Activated CD4-positive, alpha-beta T cell treated with anti-CD3 and anti-CD28 coated beads, Interleukin-2, amount 10 ng/mL, durations not matched to agents 24 days and 14 days (primary cell): ENCODE measurements at regions not wholly inside any gene's neighbourhood (a gene's known extent, or its start where the extent isn't known, plus 50 kb on each side); places are given as distances from the start of the nearest gene placed in this dataset.

Experiments
- DNase-seq: peaks from one replicate; pipeline ENCODE4 v3.0.0; 2022
- H3K27ac Mint-ChIP-seq: one replicate; pipeline ENCODE4 v1.8.0; 2022; ENCODE audit warnings: mild to moderate bottlenecking, mixed read lengths
- H3K27me3 Mint-ChIP-seq: one replicate; pipeline ENCODE4 v1.8.0; 2022; ENCODE audit warnings: mixed read lengths
- H3K36me3 Mint-ChIP-seq: one replicate; pipeline ENCODE4 v1.8.0; 2022; ENCODE audit warnings: low read depth, mild to moderate bottlenecking, mixed read lengths
- H3K4me1 Mint-ChIP-seq: one replicate; pipeline ENCODE4 v1.8.0; 2021; ENCODE audit warnings: mixed read lengths
- H3K4me3 Mint-ChIP-seq: one replicate; pipeline ENCODE4 v1.8.0; 2022; ENCODE audit warnings: mild to moderate bottlenecking, moderate library complexity, mixed read lengths
- H3K9me3 Mint-ChIP-seq: one replicate; pipeline ENCODE4 v1.8.0; 2021; ENCODE audit warnings: mixed read lengths
- intact Hi-C: fragments of 100-400 bp; cut with micrococcal nuclease; formaldehyde crosslinking; loops from one replicate; pipeline ENCODE4 v1.15.1; 2023

DNA sequence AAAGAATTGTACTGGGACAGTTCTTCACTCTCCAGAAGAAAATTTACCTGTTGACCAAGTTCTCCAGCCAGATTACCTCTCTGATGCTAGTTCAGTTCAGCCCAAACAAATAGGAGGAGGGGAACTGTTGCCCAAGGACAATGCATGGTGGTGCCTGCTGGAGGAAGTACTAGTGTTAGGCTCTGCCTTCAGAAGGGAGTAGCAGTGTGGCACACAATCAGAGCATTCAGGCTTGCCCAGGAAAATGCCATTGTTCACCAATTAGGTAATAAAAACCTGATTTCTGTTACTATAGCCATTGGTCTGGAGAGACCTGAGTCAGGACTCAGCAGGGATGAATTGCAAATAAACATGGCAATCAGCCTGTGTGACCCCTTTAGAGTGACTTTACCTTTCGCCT lies 720.8 kb upstream of the ZNF608 start:
- intact Hi-C loops: no loop called here
- Mint-ChIP-seq H3K4me3 (no peak overlapping the region), H3K36me3 (no peaks in the 10 kb centered on the region), H3K27me3 (no peaks in the 10 kb centered on the region), H3K9me3 (no peaks in the 10 kb centered on the region), H3K27ac (no peak overlapping the region), H3K4me1 (no peaks in the 10 kb centered on the region)
- no peak for DNase-seq

- H3K27ac Mint-ChIP-seq: no peak overlapping the region
- no peak overlapping the region for H3K4me3 Mint-ChIP-seq
- H3K36me3 Mint-ChIP-seq: no peaks in the 10 kb centered on the region
- no peaks in the 10 kb centered on the region for H3K27me3 Mint-ChIP-seq
- no peaks in the 10 kb centered on the region for H3K4me1 Mint-ChIP-seq
- H3K9me3 Mint-ChIP-seq: no peaks in the 10 kb centered on the region
- intact Hi-C loops: no loop called here
- DNase-seq: no peak
Observed at GRCh38 chr5:125470280-125470902, 724.0 kb upstream of the ZNF608 start.

DNA sequence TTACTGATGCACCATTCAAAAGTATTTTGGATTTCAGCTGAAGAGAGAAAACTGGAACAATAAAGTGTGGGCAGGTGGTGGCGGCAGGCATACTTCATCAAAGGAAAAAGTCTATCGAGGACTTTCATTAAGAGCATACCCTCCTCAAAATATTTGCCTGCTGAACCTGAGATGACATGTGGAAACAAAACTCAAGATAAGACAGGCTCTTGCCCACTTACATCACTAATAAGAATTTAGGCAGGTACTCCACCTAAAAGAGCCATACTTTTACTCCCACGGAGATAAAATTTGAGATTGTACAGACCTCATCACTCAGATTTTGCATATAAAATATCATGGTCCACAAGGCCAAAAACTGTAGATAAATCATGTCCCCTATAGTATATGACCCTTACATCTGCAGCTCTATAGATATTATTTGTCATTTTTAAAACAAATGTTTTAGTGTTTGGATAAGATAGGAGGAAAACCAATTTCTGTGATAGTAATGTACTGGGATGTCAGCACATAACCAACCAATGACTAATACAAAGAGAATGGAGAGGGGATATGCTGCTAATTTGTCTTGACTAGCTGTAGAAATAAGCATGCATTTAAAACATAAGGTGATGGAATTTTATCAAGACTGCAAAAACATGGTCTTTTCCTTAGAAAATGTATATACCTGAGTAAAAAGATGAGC lies 730.6 kb upstream of the ZNF608 start:
- H3K4me3 Mint-ChIP-seq: no peak overlapping the region
- H3K9me3 Mint-ChIP-seq: peaks cover 4% of the 10 kb centered on the region
- no peaks in the 10 kb centered on the region for H3K4me1 Mint-ChIP-seq
- H3K27me3 Mint-ChIP-seq: no peaks in the 10 kb centered on the region
- no peak for DNase-seq
- intact Hi-C loops: no loop called here
- no peaks in the 10 kb centered on the region for H3K36me3 Mint-ChIP-seq
- H3K27ac Mint-ChIP-seq: no peak overlapping the region

- H3K4me3 Mint-ChIP-seq: no peak overlapping the region
Observed at GRCh38 chr5:125477586-125477975, 731.1 kb upstream of the ZNF608 start.

GRCh38 chr5:125478599-125478998 lies 732.2 kb upstream of the ZNF608 start:
- Mint-ChIP-seq H3K27me3 (no peaks in the 10 kb centered on the region), H3K4me3 (no peak overlapping the region), H3K36me3 (no peaks in the 10 kb centered on the region), H3K27ac (no peak overlapping the region), H3K9me3 (peaks cover 4% of the 10 kb centered on the region), H3K4me1 (no peaks in the 10 kb centered on the region)
- intact Hi-C loops: no loop called here
- no peak for DNase-seq

More at GRCh38 chr5:125477586-125477975, 731.1 kb upstream of the ZNF608 start:
- Mint-ChIP-seq H3K36me3 (no peaks in the 10 kb centered on the region), H3K9me3 (peaks cover 4% of the 10 kb centered on the region), H3K4me1 (no peaks in the 10 kb centered on the region), H3K27ac (no peak overlapping the region), H3K27me3 (no peaks in the 10 kb centered on the region)
- intact Hi-C loops: no loop called here
- DNase-seq: no peak

DNA sequence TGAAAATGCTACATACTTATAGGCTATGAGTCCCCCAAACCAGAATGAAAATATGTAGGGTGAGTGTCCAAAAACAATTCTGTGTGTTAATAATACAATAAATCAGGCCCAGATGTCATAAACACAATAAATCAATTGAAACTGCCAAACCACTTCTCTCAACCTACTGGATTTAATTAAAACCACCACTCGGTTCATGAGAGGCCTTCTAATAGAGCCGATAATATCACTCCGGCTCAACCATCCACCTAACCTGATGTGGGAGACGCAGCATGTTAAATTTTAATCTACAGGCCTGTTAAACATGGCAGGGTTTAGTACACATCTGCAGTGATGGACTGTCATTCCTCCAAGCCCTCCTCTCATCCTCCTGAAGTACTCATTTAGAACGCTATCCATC lies 734.5 kb upstream of the ZNF608 start:
- H3K27me3 Mint-ChIP-seq: no peaks in the 10 kb centered on the region
- peaks cover 4% of the 10 kb centered on the region for H3K9me3 Mint-ChIP-seq
- H3K27ac Mint-ChIP-seq: no peak overlapping the region
- no peak for DNase-seq
- intact Hi-C loops: no loop called here
- no peaks in the 10 kb centered on the region for H3K4me1 Mint-ChIP-seq
- no peak overlapping the region for H3K4me3 Mint-ChIP-seq
- H3K36me3 Mint-ChIP-seq: no peaks in the 10 kb centered on the region

GRCh38 chr5:125481506-125482465 lies 735.3 kb upstream of the ZNF608 start:
- Mint-ChIP-seq H3K27me3 (no peaks in the 10 kb centered on the region), H3K9me3 (peaks cover 4% of the 10 kb centered on the region), H3K4me3 (no peak overlapping the region), H3K27ac (no peak overlapping the region), H3K36me3 (no peaks in the 10 kb centered on the region), H3K4me1 (no peaks in the 10 kb centered on the region)
- intact Hi-C loops: no loop called here
- no peak for DNase-seq

- Mint-ChIP-seq H3K36me3 (no peaks in the 10 kb centered on the region), H3K4me1 (no peaks in the 10 kb centered on the region), H3K9me3 (peaks cover 4% of the 10 kb centered on the region), H3K27ac (no peak overlapping the region), H3K4me3 (no peak overlapping the region), H3K27me3 (no peaks in the 10 kb centered on the region)
- intact Hi-C loops: no loop called here
- no peak for DNase-seq
Observed at GRCh38 chr5:125483609-125484008, 737.2 kb upstream of the ZNF608 start.

- H3K36me3 Mint-ChIP-seq: no peaks in the 10 kb centered on the region
- peaks cover 4% of the 10 kb centered on the region for H3K9me3 Mint-ChIP-seq
- H3K4me1 Mint-ChIP-seq: no peaks in the 10 kb centered on the region
- intact Hi-C loops: no loop called here
- no peak overlapping the region for H3K27ac Mint-ChIP-seq
- H3K27me3 Mint-ChIP-seq: no peaks in the 10 kb centered on the region
- DNase-seq: no peak
- H3K4me3 Mint-ChIP-seq: no peak overlapping the region
Observed at GRCh38 chr5:125484272-125484741, 737.9 kb upstream of the ZNF608 start.

GRCh38 chr5:125484742-125485641 lies 738.6 kb upstream of the ZNF608 start:
- H3K36me3 Mint-ChIP-seq: no peaks in the 10 kb centered on the region
- peaks cover 4% of the 10 kb centered on the region for H3K9me3 Mint-ChIP-seq
- H3K4me1 Mint-ChIP-seq: no peaks in the 10 kb centered on the region
- no peak overlapping the region for H3K27ac Mint-ChIP-seq
- DNase-seq: no peak
- H3K27me3 Mint-ChIP-seq: no peaks in the 10 kb centered on the region
- intact Hi-C loops: no loop called here
- H3K4me3 Mint-ChIP-seq: no peak overlapping the region

DNA sequence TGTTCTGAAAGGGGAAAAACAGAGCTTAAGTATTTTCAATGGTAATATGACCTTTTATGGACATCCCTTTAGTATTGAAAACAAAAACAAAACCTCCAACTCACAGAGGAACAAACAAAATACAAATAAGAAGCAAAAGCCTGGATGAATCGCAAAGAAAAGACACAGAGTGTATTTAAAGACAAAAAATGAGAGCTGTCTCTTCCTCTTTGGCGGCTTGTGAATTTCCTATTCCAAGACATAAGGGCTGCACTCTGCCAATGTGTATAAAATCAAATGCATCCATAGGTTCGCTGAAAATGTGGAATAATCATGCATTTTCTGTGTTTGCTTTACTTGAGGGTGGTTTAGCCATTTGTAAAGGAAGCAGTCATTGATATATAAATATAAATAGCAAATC lies 739.3 kb upstream of the ZNF608 start:
- no peak for DNase-seq
- Mint-ChIP-seq H3K27me3 (no peaks in the 10 kb centered on the region), H3K27ac (no peak overlapping the region), H3K9me3 (peaks cover under 1% of the 10 kb centered on the region), H3K36me3 (no peaks in the 10 kb centered on the region), H3K4me3 (no peak overlapping the region), H3K4me1 (no peaks in the 10 kb centered on the region)
- intact Hi-C loops: no loop called here

DNA sequence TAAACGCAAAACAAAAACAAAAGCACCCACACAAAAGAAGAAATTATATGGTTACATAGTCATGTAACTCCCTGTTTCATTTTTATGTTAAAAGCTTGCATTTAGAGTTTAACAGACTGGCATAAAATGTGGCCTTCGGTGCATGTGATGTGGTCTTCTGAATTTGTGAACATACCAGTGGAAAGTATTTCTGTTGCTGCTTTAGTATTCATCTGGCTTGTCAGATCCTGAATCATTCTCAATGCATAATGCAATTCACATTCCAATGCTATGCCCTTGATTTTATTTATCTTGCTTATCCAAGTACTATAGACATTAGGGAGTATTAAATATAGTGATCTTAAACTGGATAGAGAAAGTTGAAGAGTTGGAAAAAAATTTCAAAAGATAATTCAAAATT lies 740.2 kb upstream of the ZNF608 start:
- Mint-ChIP-seq H3K4me3 (no peak overlapping the region), H3K27ac (no peak overlapping the region), H3K4me1 (no peaks in the 10 kb centered on the region), H3K9me3 (no peaks in the 10 kb centered on the region), H3K27me3 (no peaks in the 10 kb centered on the region), H3K36me3 (no peaks in the 10 kb centered on the region)
- intact Hi-C loops: no loop called here
- DNase-seq: no peak

GRCh38 chr5:125487231-125487630 lies 740.8 kb upstream of the ZNF608 start:
- H3K9me3 Mint-ChIP-seq: no peaks in the 10 kb centered on the region
- H3K4me1 Mint-ChIP-seq: no peaks in the 10 kb centered on the region
- no peak for DNase-seq
- H3K27me3 Mint-ChIP-seq: no peaks in the 10 kb centered on the region
- no peaks in the 10 kb centered on the region for H3K36me3 Mint-ChIP-seq
- no peak overlapping the region for H3K4me3 Mint-ChIP-seq
- no peak overlapping the region for H3K27ac Mint-ChIP-seq
- intact Hi-C loops: no loop called here
